GM12865 (cell line): ENCODE measurements at regions not wholly inside any gene's neighbourhood (a gene's known extent, or its start where the extent isn't known, plus 50 kb on each side); places are given as distances from the start of the nearest gene placed in this dataset.

Source experiments
- DNase-seq: peaks from one replicate; pipeline ENCODE4 v3.0.0; 2010; ENCODE audit warnings: low read depth
- H3K4me3 ChIP-seq: 2 replicates; pipeline ENCODE4 v1.5.1; 2011; ENCODE audit warnings: mild to moderate bottlenecking, low read depth, low read length, control low read depth
- CTCF ChIP-seq: IDR thresholded peaks from 2 replicates; pipeline ENCODE4 v1.5.1; 2011; ENCODE audit warnings: low read length, control low read depth, low read depth, inconsistent platforms; ENCODE audit not compliant: insufficient read depth; ENCODE audit errors: missing control alignments

- no peak for DNase-seq
- TF ChIP-seq CTCF, result no peak
- H3K4me3 ChIP-seq, result no peak overlapping the region
These were observed 202.0 kb upstream of the VEPH1 start for GRCh38 chr3:157705258-157705657.

- TF ChIP-seq CTCF, result no peak
- DNase-seq, result no peak
- H3K4me3 ChIP-seq, result no peak overlapping the region
These were observed 197.2 kb upstream of the VEPH1 start for GRCh38 chr3:157700405-157700804.

GRCh38 chr3:157695586-157695985 is 192.4 kb upstream of the VEPH1 start:
- no peak for TF ChIP-seq CTCF
- no peak for DNase-seq
- H3K4me3 ChIP-seq, result no peak overlapping the region

GRCh38 chr3:157695103-157695502 is 191.9 kb upstream of the VEPH1 start:
- DNase-seq, result no peak
- H3K4me3 ChIP-seq, result no peak overlapping the region
- TF ChIP-seq CTCF, result no peak

- H3K4me3 ChIP-seq, result no peak overlapping the region
- no peak for TF ChIP-seq CTCF
- DNase-seq, result no peak
These were observed 190.5 kb upstream of the VEPH1 start for GRCh38 chr3:157693762-157694161.

GRCh38 chr3:157692468-157692867 is 189.3 kb upstream of the VEPH1 start:
- no peak overlapping the region for H3K4me3 ChIP-seq
- DNase-seq, result no peak
- TF ChIP-seq CTCF, result no peak

GRCh38 chr3:157683668-157684067 is 180.5 kb upstream of the VEPH1 start:
- DNase-seq, result no peak
- no peak overlapping the region for H3K4me3 ChIP-seq
- no peak for TF ChIP-seq CTCF
